Smooth muscle cell (in vitro differentiated cells): ENCODE measurements at regions not wholly inside any gene's neighbourhood (a gene's known extent, or its start where the extent isn't known, plus 50 kb on each side); places are given as distances from the start of the nearest gene placed in this dataset.
A peak's percentile ranks its signal among the peaks of the same experiment; 100 is the strongest.

ENCODE experiments used
- DNase-seq: peaks from one replicate; lab custom pipeline; 2025; ENCODE audit not compliant: unreplicated experiment; lab: John Stamatoyannopoulos, UW
- H2AFZ ChIP-seq: fragments of 200-600 bp; sonication (generic); 2 replicates; pipeline ENCODE4 v1.6.0; 2016; ENCODE audit warnings: antibody characterized with exemption, low read depth, mild to moderate bottlenecking
- H3F3A ChIP-seq: fragments of 200-600 bp; sonication (generic); 2 replicates; pipeline ENCODE4 v1.6.0; 2017; ENCODE audit warnings: antibody characterized with exemption, low read depth
- H3K27ac ChIP-seq: fragments of 200-600 bp; sonication (generic); 2 replicates; pipeline ENCODE4 v1.5.1; 2016; ENCODE audit warnings: low read depth, mild to moderate bottlenecking
- H3K27me3 ChIP-seq: fragments of 200-600 bp; sonication (generic); 2 replicates; pipeline ENCODE4 v1.6.1; 2016; ENCODE audit warnings: low read depth, mild to moderate bottlenecking
- H3K36me3 ChIP-seq: fragments of 200-600 bp; sonication (generic); 2 replicates; pipeline ENCODE4 v1.5.1; 2016; ENCODE audit warnings: low read depth
- H3K4me1 ChIP-seq: fragments of 200-600 bp; sonication (generic); 2 replicates; pipeline ENCODE4 v1.5.1; 2016; ENCODE audit warnings: low read depth
- H3K4me2 ChIP-seq: fragments of 200-600 bp; sonication (generic); 2 replicates; pipeline ENCODE4 v1.6.0; 2016; ENCODE audit warnings: mild to moderate bottlenecking
- H3K4me3 ChIP-seq: fragments of 200-600 bp; sonication (generic); 2 replicates; pipeline ENCODE4 v1.5.1; 2016; ENCODE audit warnings: mild to moderate bottlenecking
- H3K79me2 ChIP-seq: fragments of 200-600 bp; sonication (generic); 2 replicates; pipeline ENCODE4 v1.6.0; 2016; ENCODE audit warnings: low read depth, mild to moderate bottlenecking
- H3K9ac ChIP-seq: fragments of 200-600 bp; sonication (generic); 2 replicates; pipeline ENCODE4 v1.6.0; 2016; ENCODE audit warnings: low read depth
- H3K9me3 ChIP-seq: fragments of 200-600 bp; sonication (generic); replicated peaks from 2 replicates; pipeline ENCODE4 v1.5.1; 2016; ENCODE audit warnings: low read depth
- H4K20me1 ChIP-seq: fragments of 200-600 bp; sonication (generic); 2 replicates; pipeline ENCODE4 v1.6.0; 2016; ENCODE audit warnings: low read depth
- CTCF ChIP-seq: fragments of 200-600 bp; sonication (generic); IDR thresholded peaks from 2 replicates; pipeline ENCODE4 v1.5.1; 2017; ENCODE audit warnings: borderline replicate concordance, mild to moderate bottlenecking, antibody characterized with exemption; ENCODE audit not compliant: insufficient read depth, poor library complexity, severe bottlenecking
- WGBS: methylation state at CpG from one replicate; pipeline ENCODE4 v1.1.7; 2016; ENCODE audit warnings: low lambda C conversion rate; 5-methylcytosine and 5-hydroxymethylcytosine counted together

- Histone ChIP-seq H3K27ac (peak overlapping the region; percentile 32), H3K9ac (no peak overlapping the region), H3K9me3 (no peaks in the 10 kb centered on the region), H2AFZ (no peak overlapping the region), H3K4me2 (no peak overlapping the region), H3K79me2 (no peaks in the 10 kb centered on the region), H3K27me3 (no peaks in the 10 kb centered on the region), H3K4me3 (no peak overlapping the region), H3K4me1 (no peaks in the 10 kb centered on the region), H3K36me3 (no peaks in the 10 kb centered on the region), H3F3A (no peaks in the 10 kb centered on the region), H4K20me1 (no peaks in the 10 kb centered on the region)
- 38% methylated on average over 4 of the region's 4 CpGs for WGBS
- no peak for DNase-seq
- TF ChIP-seq CTCF = no peak
Observed at GRCh38 chr14:34250959-34251358, 211.1 kb downstream of the SPTSSA start.

GRCh38 chr14:34247605-34248004 is 214.4 kb downstream of the SPTSSA start:
- H3K27me3 ChIP-seq = no peaks in the 10 kb centered on the region
- no peaks in the 10 kb centered on the region for H4K20me1 ChIP-seq
- H2AFZ ChIP-seq = no peak overlapping the region
- TF ChIP-seq CTCF = no peak
- H3K36me3 ChIP-seq = no peaks in the 10 kb centered on the region
- no peak overlapping the region for H3K9ac ChIP-seq
- no peak for DNase-seq
- no peak overlapping the region for H3K4me2 ChIP-seq
- no peaks in the 10 kb centered on the region for H3F3A ChIP-seq
- no peaks in the 10 kb centered on the region for H3K79me2 ChIP-seq
- no peaks in the 10 kb centered on the region for H3K9me3 ChIP-seq
- no peak overlapping the region for H3K4me3 ChIP-seq
- no peak overlapping the region for H3K27ac ChIP-seq
- no peaks in the 10 kb centered on the region for H3K4me1 ChIP-seq
- WGBS = 83% methylated on average over 1 of the region's 1 CpG

- H3F3A ChIP-seq = no peaks in the 10 kb centered on the region
- H4K20me1 ChIP-seq = no peaks in the 10 kb centered on the region
- no peak overlapping the region for H3K27ac ChIP-seq
- no peaks in the 10 kb centered on the region for H3K36me3 ChIP-seq
- H3K4me3 ChIP-seq = no peak overlapping the region
- H3K79me2 ChIP-seq = no peaks in the 10 kb centered on the region
- WGBS = 84% methylated on average over 4 of the region's 4 CpGs
- no peak for DNase-seq
- TF ChIP-seq CTCF = no peak
- no peak overlapping the region for H3K4me2 ChIP-seq
- H3K9me3 ChIP-seq = no peaks in the 10 kb centered on the region
- H3K27me3 ChIP-seq = no peaks in the 10 kb centered on the region
- no peak overlapping the region for H3K9ac ChIP-seq
- no peaks in the 10 kb centered on the region for H3K4me1 ChIP-seq
- H2AFZ ChIP-seq = no peak overlapping the region
Observed at GRCh38 chr14:34246206-34246605, 215.8 kb downstream of the SPTSSA start.

- no peaks in the 10 kb centered on the region for H3K9me3 ChIP-seq
- H3K9ac ChIP-seq = no peak overlapping the region
- no peaks in the 10 kb centered on the region for H3K27me3 ChIP-seq
- H3F3A ChIP-seq = no peaks in the 10 kb centered on the region
- no peaks in the 10 kb centered on the region for H3K4me1 ChIP-seq
- H3K79me2 ChIP-seq = no peaks in the 10 kb centered on the region
- H4K20me1 ChIP-seq = no peaks in the 10 kb centered on the region
- 51% methylated on average over 2 of the region's 2 CpGs for WGBS
- no peak overlapping the region for H3K4me3 ChIP-seq
- no peak overlapping the region for H3K4me2 ChIP-seq
- no peaks in the 10 kb centered on the region for H3K36me3 ChIP-seq
- TF ChIP-seq CTCF = no peak
- H2AFZ ChIP-seq = no peak overlapping the region
- DNase-seq = no peak
- no peak overlapping the region for H3K27ac ChIP-seq
Observed at GRCh38 chr14:34243401-34243800, 218.6 kb downstream of the SPTSSA start.
